ENCODE measurements at regions not wholly inside any gene's neighbourhood (a gene's known extent, or its start where the extent isn't known, plus 50 kb on each side); places are given as distances from the start of the nearest gene placed in this dataset.

GRCh38 chr6:169370666-169371343, 117.2 kb upstream of the THBS2 start:
- H3K9me3 ChIP-seq = peaks cover 0 to 6% (median 0%) of the 10 kb centered on the region in 4 donors
- no peak for DNase-seq (ENCODE audit: extremely low spot score)
- peaks cover 0 to 5% (median 0%) of the 10 kb centered on the region in 4 donors for H3K4me1 ChIP-seq
- H3K36me3 ChIP-seq = no peaks in the 10 kb centered on the region
- intact Hi-C loops (cut with DNase I) = no loop called here
- TF ChIP-seq EP300 (IDR thresholded peaks at IDR 0.05) = no peak
- TF ChIP-seq CTCF (IDR thresholded peaks at IDR 0.05) = no peak
- TF ChIP-seq POLR2AphosphoS5 (IDR thresholded peaks at IDR 0.05) = no peak
- 62% methylated on average over 8 of the region's 8 CpGs for WGBS
- no peak overlapping the region for H3K27ac ChIP-seq (replicated peaks in 1 of 4)
- no peak overlapping the region for H3K4me3 ChIP-seq
- no peaks in the 10 kb centered on the region for H3K27me3 ChIP-seq

DNA sequence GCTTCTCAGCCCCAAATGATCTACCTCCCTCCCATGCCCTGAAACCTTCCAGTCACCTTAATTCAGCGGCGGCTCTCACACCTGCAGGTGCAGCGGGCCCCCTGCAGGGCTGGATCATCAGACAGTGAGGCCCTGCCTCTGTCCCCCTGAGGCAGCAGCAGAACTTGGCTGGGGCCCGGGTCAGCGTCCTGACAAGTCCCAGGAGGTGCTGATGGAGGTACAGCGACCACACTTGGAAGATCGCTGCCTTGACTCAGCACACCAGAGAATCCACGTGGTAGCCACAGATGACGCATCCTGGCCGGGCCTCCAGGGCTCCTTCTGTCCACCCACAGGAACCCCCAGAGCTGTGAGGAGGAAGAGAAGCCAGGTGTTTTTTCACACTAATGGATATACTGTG, 116.4 kb upstream of the THBS2 start:
- WGBS = 80% methylated on average over 7 of the region's 10 CpGs
- H3K4me3 ChIP-seq = no peak overlapping the region
- TF ChIP-seq EP300 (IDR thresholded peaks at IDR 0.05) (no peak), POLR2AphosphoS5 (IDR thresholded peaks at IDR 0.05) (no peak), POLR2A (IDR thresholded peaks at IDR 0.05; ENCODE audit: low read depth) (no peak), CTCF (IDR thresholded peaks at IDR 0.05) (no peak)
- H3K4me1 ChIP-seq = peaks cover 0 to 5% (median 0%) of the 10 kb centered on the region in 4 donors
- no peak for DNase-seq (ENCODE audit: extremely low spot score)
- H3K9me3 ChIP-seq = no peaks in the 10 kb centered on the region
- H3K27ac ChIP-seq (replicated peaks in 1 of 4) = no peak overlapping the region
- no peaks in the 10 kb centered on the region for H3K27me3 ChIP-seq
- intact Hi-C loops (cut with DNase I) = no loop called here
- no peaks in the 10 kb centered on the region for H3K36me3 ChIP-seq

- intact Hi-C loops (cut with DNase I) = no loop called here
- Histone ChIP-seq H3K36me3 (no peaks in the 10 kb centered on the region), H3K4me3 (no peak overlapping the region), H3K27me3 (no peaks in the 10 kb centered on the region), H3K4me1 (peaks cover 0 to 5% (median 0%) of the 10 kb centered on the region in 4 donors), H3K9me3 (no peaks in the 10 kb centered on the region), H3K27ac (replicated peaks in 1 of 4) (no peak overlapping the region)
- WGBS = 97% methylated on average over 11 of the region's 11 CpGs
- TF ChIP-seq CTCF (IDR thresholded peaks at IDR 0.05) (no peak), EP300 (IDR thresholded peaks at IDR 0.05) (no peak), POLR2AphosphoS5 (IDR thresholded peaks at IDR 0.05) (no peak), POLR2A (IDR thresholded peaks at IDR 0.05; ENCODE audit: low read depth) (no peak)
- peak; percentile 82 for DNase-seq (ENCODE audit: extremely low spot score)
These were observed 114.6 kb upstream of the THBS2 start for GRCh38 chr6:169368200-169368599.

- H3K4me3 ChIP-seq = no peak overlapping the region
- intact Hi-C loops (cut with DNase I) = no loop called here
- DNase-seq (ENCODE audit: extremely low spot score) = peak; percentile 79
- no peaks in the 10 kb centered on the region for H3K36me3 ChIP-seq
- no peaks in the 10 kb centered on the region for H3K27me3 ChIP-seq
- H3K9me3 ChIP-seq = no peaks in the 10 kb centered on the region
- no peak overlapping the region for H3K27ac ChIP-seq (replicated peaks in 1 of 4)
- H3K4me1 ChIP-seq = peaks cover 0 to 5% (median 0%) of the 10 kb centered on the region in 4 donors
- TF ChIP-seq POLR2AphosphoS5 (IDR thresholded peaks at IDR 0.05) (no peak), POLR2A (IDR thresholded peaks at IDR 0.05; ENCODE audit: low read depth) (no peak), CTCF (IDR thresholded peaks at IDR 0.05) (no peak), EP300 (IDR thresholded peaks at IDR 0.05) (no peak)
- 87% methylated on average over 7 of the region's 7 CpGs for WGBS
These were observed 113.9 kb upstream of the THBS2 start for GRCh38 chr6:169367507-169367906.

All from esophagus muscularis mucosa (tissue), 4 donors.